HEK293 (cell line): ENCODE measurements at regions not wholly inside any gene's neighbourhood (a gene's known extent, or its start where the extent isn't known, plus 50 kb on each side); places are given as distances from the start of the nearest gene placed in this dataset.
"Not testable (repeated sequence)": the region's sequence is repeated elsewhere in the genome, so short reads cannot be mapped to it uniquely, and the experiment has no call there.

Experiments
- CTCF ChIA-PET: fragments of 350-600 bp; formaldehyde crosslinking; extraction: SDS; loops from one replicate; lab custom pipeline; 2021; ENCODE audit warnings: antibody characterized with exemption; lab: Yijun Ruan, JAX
- POLR2A ChIA-PET: fragments of 300-600 bp; formaldehyde crosslinking; extraction: SDS; loops from one replicate; lab custom pipeline; 2020; ENCODE audit warnings: antibody characterized with exemption, inconsistent platforms; lab: Yijun Ruan, JAX
- H3K27ac ChIP-seq: fragments of 200-500 bp; sonication (Bioruptor generic); 2 replicates; pipeline ENCODE4 v1.5.1; 2014; ENCODE audit warnings: low read depth, low read length, control low read depth, inconsistent platforms; ENCODE audit errors: extremely low read depth
- H3K36me3 ChIP-seq, 2 experiments: fragments of 200-500 bp in 1 of 2; sonication (Bioruptor generic) in 1 of 2; 1 replicate in 1 of 2; 2 replicates in 1 of 2; pipeline ENCODE4 v1.5.1; 2014 to 2017; ENCODE audit warnings: inconsistent platforms in 2 of 2, low read length in 2 of 2; ENCODE audit not compliant: control insufficient read depth in 2 of 2, insufficient read depth in 1 of 2
- H3K4me1 ChIP-seq: fragments of 200-500 bp; sonication (Bioruptor generic); 2 replicates; pipeline ENCODE4 v1.5.1; 2014; ENCODE audit warnings: mild to moderate bottlenecking, low read length, inconsistent platforms; ENCODE audit not compliant: control insufficient read depth, insufficient read depth
- H3K4me3 ChIP-seq: 2 replicates; pipeline ENCODE4 v1.5.1; 2011; ENCODE audit warnings: low read depth, mild to moderate bottlenecking, control low read depth, low read length, moderate library complexity
- H3K9me3 ChIP-seq: fragments of 200-500 bp; sonication (Bioruptor generic); 2 replicates; pipeline ENCODE4 v1.5.1; 2014; ENCODE audit warnings: low read depth, low read length, inconsistent platforms; ENCODE audit not compliant: control insufficient read depth, insufficient read depth
- BCL6B ChIP-seq: fragments of 450-650 bp; formaldehyde crosslinking; IDR thresholded peaks from 2 replicates; pipeline ENCODE4 v1.5.1; 2017; ENCODE audit warnings: missing biosample characterization, missing genetic modification characterization
- KLF16 ChIP-seq: fragments of 450-650 bp; formaldehyde crosslinking; IDR thresholded peaks from 2 replicates; pipeline ENCODE4 v1.5.1; 2017; ENCODE audit warnings: missing biosample characterization, missing genetic modification characterization
- MZF1 ChIP-seq: fragments of 450-650 bp; formaldehyde crosslinking; IDR thresholded peaks from 2 replicates; pipeline ENCODE4 v1.5.1; 2017; ENCODE audit warnings: missing biosample characterization, missing genetic modification characterization, borderline replicate concordance
- ZNF19 ChIP-seq: fragments of 450-650 bp; formaldehyde crosslinking; IDR thresholded peaks from 2 replicates; pipeline ENCODE4; 2016; ENCODE audit warnings: missing biosample characterization, missing genetic modification characterization, low read depth
- ZNF23 ChIP-seq: fragments of 450-650 bp; formaldehyde crosslinking; IDR thresholded peaks from 2 replicates; pipeline ENCODE4 v1.5.1; 2016; ENCODE audit warnings: missing biosample characterization, missing genetic modification characterization, borderline replicate concordance
- ZNF302 ChIP-seq: fragments of 450-650 bp; formaldehyde crosslinking; IDR thresholded peaks from 2 replicates; pipeline ENCODE4 v1.5.1; 2016; ENCODE audit warnings: missing biosample characterization, missing genetic modification characterization, low read depth
- ZNF398 ChIP-seq: fragments of 450-650 bp; formaldehyde crosslinking; IDR thresholded peaks from 2 replicates; pipeline ENCODE4 v1.5.1; 2017; ENCODE audit warnings: missing biosample characterization, missing genetic modification characterization
- ZNF416 ChIP-seq: fragments of 450-650 bp; formaldehyde crosslinking; IDR thresholded peaks from 2 replicates; pipeline ENCODE4 v1.5.1; 2016; ENCODE audit warnings: missing biosample characterization, missing genetic modification characterization
- ZNF555 ChIP-seq: fragments of 450-650 bp; formaldehyde crosslinking; conservative IDR thresholded peaks from 2 replicates; pipeline ENCODE4 v1.5.1; 2017; ENCODE audit warnings: missing biosample characterization, mild to moderate bottlenecking, missing genetic modification characterization, inconsistent platforms
- ZNF600 ChIP-seq: fragments of 450-650 bp; formaldehyde crosslinking; IDR thresholded peaks from 2 replicates; pipeline ENCODE4 v1.5.1; 2016; ENCODE audit warnings: missing biosample characterization, missing genetic modification characterization
- ZNF837 ChIP-seq: fragments of 450-650 bp; formaldehyde crosslinking; IDR thresholded peaks from 2 replicates; pipeline ENCODE4 v1.5.1; 2016; ENCODE audit warnings: missing biosample characterization, missing genetic modification characterization
- TF ChIP-seq, protein P1 (sequence below): fragments of 450-650 bp; formaldehyde crosslinking; IDR thresholded peaks from 2 replicates; pipeline ENCODE4 v1.5.1; 2016; ENCODE audit warnings: missing biosample characterization, missing genetic modification characterization

GRCh38 chr4:141473026-141473540, 163.3 kb upstream of the IL15 start (continued):
- TF ChIP-seq ZNF19 (tag by site-specific recombination) (no peak), ZNF398 (tag by site-specific recombination) (no peak)

DNA sequence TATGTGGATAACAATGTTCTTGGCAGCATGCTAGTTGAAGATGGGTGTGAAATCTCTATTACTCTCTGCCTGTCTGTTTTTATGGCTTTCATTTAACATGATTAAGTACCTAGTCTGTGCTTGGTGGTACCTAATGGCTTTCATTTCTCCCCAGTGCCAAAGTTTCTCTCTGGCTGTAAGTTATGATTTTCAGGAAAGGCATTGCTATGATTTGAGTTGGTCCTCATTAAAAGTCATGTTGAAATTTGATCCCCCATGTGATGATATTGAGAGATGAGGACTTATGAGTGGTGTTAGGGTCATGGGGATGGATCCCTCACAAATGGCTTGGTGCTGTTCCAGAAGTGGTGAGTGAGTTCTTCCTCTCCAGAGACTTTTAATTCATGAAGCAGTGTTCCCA, 162.4 kb upstream of the IL15 start:
- peak; percentile 25; the same call in 1 of the 2 replicates for TF ChIP-seq BCL6B (tag by site-specific recombination)
- TF ChIP-seq MZF1 (tag by site-specific recombination), result 0 out of 2 replicates have a peak, but pooled peaks have one; percentile 47
- no peak for TF ChIP-seq ZNF600 (tag by site-specific recombination)
- Histone ChIP-seq H3K27ac (no peak overlapping the region), H3K36me3 (no peaks in the 10 kb centered on the region), H3K4me3 (no peak overlapping the region), H3K4me1 (no peaks in the 10 kb centered on the region), H3K9me3 (no peaks in the 10 kb centered on the region)
- POLR2A ChIA-PET, result no interaction called here
- CTCF ChIA-PET, result interaction anchor here (0.6 kb wide), 1 partner anchor 581 kb away, joined by 3 read pairs; no protein-coding TSS in a partner anchor

DNA sequence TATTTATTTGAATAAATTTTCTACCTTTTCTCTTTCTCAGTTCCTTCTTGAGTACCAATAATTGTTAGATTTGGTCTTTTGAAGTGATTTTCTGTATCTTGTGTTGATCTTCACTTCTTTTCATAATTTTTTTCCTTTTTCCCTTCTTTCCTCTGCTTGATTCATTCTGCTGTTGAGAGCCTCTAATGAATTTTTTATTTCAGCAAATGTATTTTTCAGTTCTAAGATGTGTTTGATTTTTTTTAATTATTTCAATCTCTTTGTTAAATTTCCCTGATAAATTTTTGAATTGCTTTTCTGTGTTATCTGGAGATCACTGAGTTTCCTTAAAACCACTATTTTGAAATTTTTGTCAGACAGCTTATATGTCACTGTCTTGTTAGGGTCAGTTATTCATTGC, 155.4 kb upstream of the IL15 start:
- Histone ChIP-seq H3K4me3 (no peak overlapping the region), H3K36me3 (no peaks in the 10 kb centered on the region), H3K27ac (no peak overlapping the region), H3K9me3 (no peaks in the 10 kb centered on the region), H3K4me1 (no peaks in the 10 kb centered on the region)
- CTCF ChIA-PET, result no interaction called here
- POLR2A ChIA-PET, result interaction anchor here (0.5 kb wide), 1 partner anchor 129 kb away, joined by 4 read pairs; no protein-coding TSS in a partner anchor
- TF ChIP-seq ZNF416 (tag by site-specific recombination) (no peak), KLF16 (tag by site-specific recombination) (no peak), ZNF837 (tag by site-specific recombination) (no peak), ZNF23 (tag by site-specific recombination) (no peak), ZNF302 (tag by site-specific recombination) (no peak), ZNF555 (tag by site-specific recombination) (no peak)
- TF ChIP-seq, protein P1, sequence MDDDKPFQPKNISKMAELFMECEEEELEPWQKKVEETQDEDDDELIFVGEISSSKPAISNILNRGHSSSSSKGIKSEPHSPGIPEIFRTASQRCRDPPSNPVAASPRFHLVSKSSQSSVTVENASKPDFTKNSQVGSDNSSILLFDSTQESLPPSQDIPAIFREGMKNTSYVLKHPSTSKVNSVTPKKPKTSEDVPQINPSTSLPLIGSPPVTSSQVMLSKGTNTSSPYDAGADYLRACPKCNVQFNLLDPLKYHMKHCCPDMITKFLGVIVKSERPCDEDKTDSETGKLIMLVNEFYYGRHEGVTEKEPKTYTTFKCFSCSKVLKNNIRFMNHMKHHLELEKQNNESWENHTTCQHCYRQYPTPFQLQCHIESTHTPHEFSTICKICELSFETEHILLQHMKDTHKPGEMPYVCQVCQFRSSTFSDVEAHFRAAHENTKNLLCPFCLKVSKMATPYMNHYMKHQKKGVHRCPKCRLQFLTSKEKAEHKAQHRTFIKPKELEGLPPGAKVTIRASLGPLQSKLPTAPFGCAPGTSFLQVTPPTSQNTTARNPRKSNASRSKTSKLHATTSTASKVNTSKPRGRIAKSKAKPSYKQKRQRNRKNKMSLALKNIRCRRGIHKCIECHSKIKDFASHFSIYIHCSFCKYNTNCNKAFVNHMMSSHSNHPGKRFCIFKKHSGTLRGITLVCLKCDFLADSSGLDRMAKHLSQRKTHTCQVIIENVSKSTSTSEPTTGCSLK (tag by site-specific recombination), result no peak

DNA sequence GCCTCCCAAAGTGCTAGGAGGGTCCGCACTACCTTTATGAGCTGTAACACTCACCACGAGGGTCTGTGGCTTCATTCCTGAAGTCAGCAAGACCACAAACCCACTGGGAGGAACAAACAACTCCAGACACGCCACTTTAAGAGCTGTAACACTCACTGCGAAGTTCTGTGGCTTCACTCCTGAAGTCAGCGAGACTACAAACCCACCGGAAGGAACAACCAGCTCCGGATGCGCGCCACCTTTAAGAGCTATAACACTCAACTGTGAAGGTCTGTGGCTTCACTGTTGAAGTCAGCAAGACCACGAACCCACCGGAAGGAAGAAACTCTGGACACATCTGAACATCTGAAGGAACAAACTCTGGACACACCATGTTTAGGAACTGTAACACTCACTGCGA, 152.1 kb upstream of the IL15 start:
- CTCF ChIA-PET, result interaction anchor here (0.7 kb wide), 1 partner anchor 16 kb away, joined by 4 read pairs; no protein-coding TSS in a partner anchor
- H3K4me3 ChIP-seq, H3K27ac ChIP-seq, H3K4me1 ChIP-seq, H3K36me3 ChIP-seq, H3K9me3 ChIP-seq, POLR2A ChIA-PET: not testable (repeated sequence)
